CD4-positive, alpha-beta T cell treated with Interferon alpha-2 for 1 hour (primary cell): ENCODE measurements at regions not wholly inside any gene's neighbourhood (a gene's known extent, or its start where the extent isn't known, plus 50 kb on each side); places are given as distances from the start of the nearest gene placed in this dataset.
"Not testable (repeated sequence)": the region's sequence is repeated elsewhere in the genome, so short reads cannot be mapped to it uniquely, and the experiment has no call there.

Source experiments
- DNase-seq, 2 donors: peaks; one replicate each; pipeline ENCODE4 v3.0.0-alpha.2; 2020 to 2022

GRCh38 chr13:40054422-40054821, 399.0 kb downstream of the COG6 start:
- DNase-seq = not testable (repeated sequence)

DNA sequence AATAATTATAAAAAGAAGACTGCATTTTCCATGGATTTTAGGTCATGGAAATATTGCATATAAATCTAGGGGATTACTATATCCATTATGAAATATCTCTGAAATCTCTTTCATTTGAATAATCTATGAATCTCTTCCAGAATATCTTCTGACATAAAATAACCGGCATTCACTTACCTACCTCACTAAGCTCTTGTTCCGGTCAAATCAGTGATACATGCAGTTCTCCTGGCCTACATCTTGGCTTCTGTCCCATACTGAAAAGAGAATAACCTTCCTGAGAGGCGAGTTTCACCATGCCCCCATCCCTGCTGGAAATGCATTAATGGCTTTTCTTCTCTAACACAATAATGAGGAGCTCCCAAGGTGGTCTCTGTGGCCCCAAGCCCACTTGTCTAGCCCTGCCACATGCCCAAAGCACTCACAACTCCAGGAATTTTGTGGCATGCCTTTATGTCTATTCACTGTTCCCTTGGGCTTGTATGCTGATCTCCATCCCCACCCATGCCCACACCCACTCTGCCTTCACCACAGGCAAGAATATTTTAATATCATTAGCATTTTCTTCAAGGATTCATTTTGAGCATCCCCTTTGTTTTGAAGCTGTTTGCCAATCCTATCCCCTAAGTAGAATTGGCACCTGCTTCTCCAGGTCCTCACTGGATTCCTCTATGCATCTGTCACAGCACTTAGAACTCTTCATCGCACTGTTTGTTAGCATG, 401.6 kb downstream of the COG6 start:
- no peak for DNase-seq

GRCh38 chr13:40058757-40059236, 403.3 kb downstream of the COG6 start:
- no peak for DNase-seq

- DNase-seq = no peak
These were observed 404.2 kb downstream of the COG6 start for GRCh38 chr13:40059540-40060232.

GRCh38 chr13:40060296-40061007, 405.0 kb downstream of the COG6 start:
- DNase-seq = no peak

GRCh38 chr13:40061466-40062450, 406.3 kb downstream of the COG6 start:
- no peak for DNase-seq

GRCh38 chr13:40063278-40063698, 407.8 kb downstream of the COG6 start:
- DNase-seq = no peak

GRCh38 chr13:40063703-40064102, 408.2 kb downstream of the COG6 start:
- DNase-seq = no peak

DNA sequence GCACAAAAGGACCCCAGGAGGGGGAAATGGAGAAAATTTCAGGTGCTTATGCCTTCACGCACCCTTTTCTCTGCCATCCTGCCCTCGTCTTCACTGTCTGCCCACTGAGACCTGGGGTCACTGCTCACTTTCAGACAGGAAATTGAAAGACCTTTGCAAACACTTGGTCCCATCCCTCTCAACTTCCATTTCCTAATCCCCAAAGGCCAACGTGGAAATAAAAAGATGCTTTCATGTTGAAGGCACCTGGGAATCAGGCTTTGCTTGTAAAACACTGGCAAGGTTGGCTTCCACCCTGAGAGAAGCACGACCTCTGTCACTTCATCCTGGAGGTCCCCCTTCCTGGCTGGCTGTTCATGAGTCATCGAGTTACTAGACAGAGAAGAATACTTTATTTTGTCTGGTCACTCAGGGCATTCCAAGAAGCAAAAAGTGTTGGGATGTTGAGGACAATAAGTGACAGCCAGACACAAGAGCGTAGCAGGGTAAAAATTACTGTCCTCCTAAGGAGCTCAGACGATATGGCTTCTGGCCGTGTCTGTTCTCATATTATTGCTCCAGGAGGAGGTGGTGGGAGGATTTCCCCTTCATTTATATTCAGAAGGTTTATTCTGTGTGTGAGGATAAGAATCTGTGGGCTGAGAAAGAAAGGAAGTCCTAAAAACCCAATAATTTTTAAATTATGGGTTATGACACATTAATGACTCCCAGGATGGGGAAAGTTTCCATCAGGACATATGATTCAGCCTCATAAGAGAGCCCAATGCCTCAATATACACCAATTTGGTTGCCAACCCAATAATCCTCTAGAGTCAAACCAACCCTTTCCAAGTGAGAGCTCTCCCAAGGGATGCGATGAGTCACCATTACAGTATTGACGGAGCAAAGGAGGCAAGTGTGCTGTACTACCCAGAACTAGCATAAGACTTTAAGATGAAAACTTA, 409.0 kb downstream of the COG6 start:
- no peak for DNase-seq

DNA sequence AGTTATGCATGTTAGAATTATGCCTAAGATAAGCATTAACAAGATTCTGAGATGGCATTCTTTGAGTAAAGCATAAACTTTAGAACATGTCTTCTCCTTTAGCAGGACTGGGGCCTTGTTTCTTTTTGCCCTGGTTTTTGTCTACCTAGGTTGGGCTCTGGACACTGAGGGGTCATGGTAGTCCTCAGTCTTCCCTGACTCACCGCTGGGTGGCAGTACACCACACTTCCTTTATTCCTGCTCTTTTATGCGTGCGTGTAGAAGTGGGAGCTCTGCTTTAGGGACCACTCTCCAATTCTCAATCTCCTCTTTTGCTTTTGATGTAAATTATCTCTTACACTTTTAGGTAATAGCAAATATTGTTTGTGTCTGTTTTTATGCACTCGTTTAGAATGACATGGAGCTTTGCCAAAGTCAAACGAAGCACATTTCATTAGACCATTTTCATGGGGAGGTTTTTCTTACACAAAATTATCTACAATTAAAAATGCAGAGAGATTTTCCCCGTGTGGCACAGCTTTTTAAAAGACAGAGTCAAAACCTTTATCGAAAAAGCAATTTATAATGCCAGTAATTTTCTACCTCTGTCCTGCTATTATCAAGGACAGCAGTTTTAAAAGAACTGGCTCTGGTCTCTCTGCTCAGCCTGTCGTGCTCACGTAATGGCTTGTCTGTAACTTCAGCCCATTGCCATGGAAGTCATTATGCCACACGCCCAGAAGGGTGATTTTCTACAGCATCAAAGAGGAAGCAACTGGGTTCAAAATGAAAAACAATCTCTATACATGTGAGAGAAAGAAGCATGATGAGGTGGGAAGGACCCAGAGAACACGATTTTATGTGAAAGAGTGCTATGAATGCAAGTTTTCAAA, 413.9 kb downstream of the COG6 start:
- DNase-seq = peak; percentile 68 to 78

DNA sequence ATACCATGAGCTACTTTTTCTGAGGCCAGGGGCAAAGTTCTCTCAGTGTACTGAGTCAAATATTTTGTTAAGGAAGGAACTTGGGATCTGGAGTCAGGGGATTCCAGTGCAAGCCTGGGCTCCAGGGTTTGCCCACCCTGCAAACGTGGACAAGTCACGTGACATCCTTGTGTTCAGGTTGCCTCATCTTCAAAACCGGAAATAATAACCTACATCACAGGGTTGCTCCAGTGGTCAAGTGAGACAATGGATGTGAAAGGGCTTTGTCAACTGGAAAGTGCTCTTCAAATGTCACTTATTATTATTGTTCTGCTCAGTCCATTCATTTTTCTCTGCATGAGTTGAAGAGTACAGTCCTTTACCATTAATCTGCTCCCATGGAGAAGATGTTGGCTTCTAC, 414.9 kb downstream of the COG6 start:
- no peak for DNase-seq

- no peak for DNase-seq
These were observed 417.2 kb downstream of the COG6 start for GRCh38 chr13:40072663-40073120.

DNA sequence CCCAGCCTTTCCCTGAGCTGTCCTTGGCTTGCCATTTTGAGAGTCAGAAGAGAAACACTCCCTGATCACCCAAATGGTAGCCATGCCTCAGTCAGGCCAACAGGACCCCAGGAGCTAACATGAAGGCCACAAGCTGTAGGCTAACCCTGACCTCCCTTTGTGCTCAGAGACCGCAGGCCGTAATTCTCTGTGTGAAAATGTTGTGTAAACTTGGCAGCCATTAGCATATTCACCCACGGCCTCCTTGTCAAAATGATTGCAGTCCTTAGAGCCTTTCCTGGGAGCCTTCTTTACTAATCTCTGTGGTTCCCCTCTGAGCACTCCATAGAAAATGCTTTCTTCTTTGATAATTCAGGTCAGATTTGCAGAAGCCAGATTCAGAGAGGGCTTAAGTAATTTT, 418.9 kb downstream of the COG6 start:
- no peak for DNase-seq

DNA sequence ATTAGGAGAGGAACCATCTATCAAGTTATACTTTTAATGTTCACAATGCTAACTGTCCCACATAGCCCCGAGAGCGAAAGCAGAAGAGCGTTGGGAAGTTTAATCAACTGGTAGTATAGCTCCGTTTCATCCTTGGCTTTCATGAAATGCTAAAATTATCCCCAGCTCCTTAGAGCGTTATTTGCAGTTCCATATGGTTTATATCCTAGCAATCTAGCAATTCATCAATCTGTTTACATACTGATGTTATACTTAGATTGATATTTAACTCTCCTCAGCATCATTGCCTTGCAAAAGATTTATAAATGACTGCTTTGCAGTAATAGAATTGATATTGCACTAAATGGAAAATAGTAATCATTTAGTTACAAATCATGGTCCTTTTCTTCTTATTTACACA, 419.8 kb downstream of the COG6 start:
- no peak for DNase-seq

DNA sequence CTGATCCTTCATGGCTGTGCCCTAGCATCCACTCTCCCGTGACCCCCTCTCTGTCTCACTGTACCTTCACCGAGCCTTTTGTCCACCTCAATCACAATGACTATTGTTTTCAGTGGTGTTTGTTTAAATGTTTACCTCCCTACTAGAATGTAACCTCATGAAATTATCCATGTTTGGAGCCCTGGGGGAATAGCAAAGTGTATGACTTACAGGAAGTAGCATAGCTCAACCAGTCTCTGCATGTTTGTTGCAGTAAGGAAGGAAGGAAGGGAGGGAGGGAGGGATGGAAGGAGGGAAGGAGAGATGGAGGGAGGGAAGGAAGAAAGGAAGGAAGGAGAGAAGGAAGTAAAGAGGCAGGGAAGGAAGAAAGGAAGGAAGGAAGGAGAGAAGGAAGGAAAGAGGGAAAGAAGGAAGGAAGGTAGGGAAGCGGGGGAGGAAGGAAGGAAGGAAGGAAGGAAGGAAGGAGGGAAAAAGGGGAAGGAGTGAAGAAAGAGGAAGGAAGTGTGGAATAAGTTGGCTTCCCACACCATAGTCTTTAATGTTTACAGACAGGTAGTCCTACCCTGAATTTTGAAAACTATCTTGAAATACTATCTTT, 421.4 kb downstream of the COG6 start:
- no peak for DNase-seq

GRCh38 chr13:40077396-40078027, 422.1 kb downstream of the COG6 start:
- DNase-seq = no peak

DNA sequence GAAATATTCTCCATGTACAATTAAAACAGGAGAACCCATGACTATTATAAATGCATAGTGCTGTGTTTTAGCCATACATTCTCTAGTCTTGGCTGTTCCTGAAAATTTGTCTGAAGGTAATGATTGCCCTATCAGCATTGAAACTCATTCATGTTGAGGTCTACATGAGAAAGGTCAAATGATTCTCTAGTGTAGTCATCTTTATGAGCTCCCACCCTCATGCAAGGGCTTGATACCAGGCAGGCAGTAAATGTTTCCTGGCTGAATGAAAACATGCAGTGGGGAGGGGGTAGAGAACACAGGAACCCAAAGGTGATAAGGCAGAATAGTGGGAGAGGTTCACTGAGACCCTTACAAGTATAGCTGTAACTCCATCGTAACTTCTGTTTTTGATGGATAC, 424.3 kb downstream of the COG6 start:
- no peak for DNase-seq

GRCh38 chr13:40080676-40081075, 425.2 kb downstream of the COG6 start:
- no peak for DNase-seq

GRCh38 chr13:40082639-40083038, 427.2 kb downstream of the COG6 start:
- DNase-seq = no peak
